Endodermal cell (in vitro differentiated cells): ENCODE measurements at regions not wholly inside any gene's neighbourhood (a gene's known extent, or its start where the extent isn't known, plus 50 kb on each side); places are given as distances from the start of the nearest gene placed in this dataset.

Experiments
- DNase-seq: peaks from one replicate; pipeline ENCODE4 v3.0.0-alpha.2; 2017
- H3K27ac ChIP-seq: 2 replicates; pipeline ENCODE4 v1.5.1; 2013; ENCODE audit warnings: mild to moderate bottlenecking, low read depth, low read length, moderate library complexity
- H3K27me3 ChIP-seq: 2 replicates; pipeline ENCODE4 v1.6.1; 2013; ENCODE audit warnings: mild to moderate bottlenecking, low read length, moderate library complexity; ENCODE audit not compliant: insufficient read depth, control insufficient read depth, poor library complexity, severe bottlenecking
- H3K36me3 ChIP-seq: 2 replicates; pipeline ENCODE4 v1.7.0; 2013; ENCODE audit warnings: mild to moderate bottlenecking, low read length, moderate library complexity; ENCODE audit not compliant: control insufficient read depth, insufficient read depth
- H3K4me1 ChIP-seq: one replicate; pipeline ENCODE4 v1.7.0; 2013; ENCODE audit warnings: low read length; ENCODE audit not compliant: control insufficient read depth, insufficient read depth
- H3K4me3 ChIP-seq: 2 replicates; pipeline ENCODE4 v1.5.1; 2013; ENCODE audit warnings: mild to moderate bottlenecking, low read length, moderate library complexity
- H3K9ac ChIP-seq: 2 replicates; pipeline ENCODE4 v1.6.1; 2013; ENCODE audit warnings: mild to moderate bottlenecking, low read length, moderate library complexity; ENCODE audit not compliant: poor library complexity, severe bottlenecking; ENCODE audit errors: extremely low read depth
- H3K9me3 ChIP-seq: 2 replicates; pipeline ENCODE4 v1.6.1; 2013; ENCODE audit warnings: mild to moderate bottlenecking, low read length, moderate library complexity; ENCODE audit not compliant: control insufficient read depth
- H3K27ac Mint-ChIP-seq: 2 replicates; pipeline ENCODE4 v1.8.0; 2020; ENCODE audit warnings: mixed read lengths
- H3K27me3 Mint-ChIP-seq: 2 replicates; pipeline ENCODE4 v1.8.0; 2021; ENCODE audit warnings: mild to moderate bottlenecking, mixed read lengths; ENCODE audit not compliant: insufficient read depth
- H3K36me3 Mint-ChIP-seq: 2 replicates; pipeline ENCODE4 v1.8.0; 2020; ENCODE audit warnings: low read depth, mixed read lengths
- H3K4me1 Mint-ChIP-seq: 2 replicates; pipeline ENCODE4 v1.8.0; 2020; ENCODE audit warnings: mixed read lengths
- H3K4me3 Mint-ChIP-seq: 2 replicates; pipeline ENCODE4 v1.8.0; 2020; ENCODE audit warnings: mild to moderate bottlenecking, moderate library complexity, mixed read lengths
- H3K9me3 Mint-ChIP-seq: 2 replicates; pipeline ENCODE4 v1.8.0; 2020; ENCODE audit warnings: mild to moderate bottlenecking, mixed read lengths
- CTCF ChIP-seq: fragments of 200-600 bp; sonication (generic); conservative IDR thresholded peaks from 2 replicates; pipeline ENCODE4 v1.5.0; 2021; ENCODE audit warnings: antibody characterized with exemption, mild to moderate bottlenecking
- WGBS, 2 experiments: methylation state at CpG; one replicate each; pipeline versions ENCODE4 v1.1.5 to v1.1.7; 2013; ENCODE audit warnings: missing lambda C conversion rate in 2 of 2, mixed read lengths in 1 of 2; ENCODE audit not compliant: insufficient coverage in 1 of 2, insufficient read length in 1 of 2; 5-methylcytosine and 5-hydroxymethylcytosine counted together

DNA sequence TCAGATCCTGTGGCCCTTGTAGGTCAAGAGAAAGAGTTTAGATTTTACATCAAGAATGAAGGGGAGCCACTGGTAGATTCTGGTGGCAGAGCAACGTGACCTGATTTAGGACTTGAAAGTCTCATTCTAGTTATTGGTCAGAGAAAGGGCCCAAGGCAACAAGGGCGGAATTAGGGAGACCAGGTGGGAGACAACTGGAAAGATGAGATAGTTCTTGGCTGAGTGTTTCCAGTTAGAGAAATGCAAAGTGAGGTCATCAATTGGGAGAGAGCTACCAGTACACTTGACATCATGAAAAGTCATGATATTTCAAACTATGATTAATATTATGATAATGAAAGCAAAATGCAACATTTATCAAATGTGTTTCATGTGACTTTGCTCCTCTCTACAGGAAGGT, 147.2 kb upstream of the FAM20A start:
- no peak for DNase-seq
- peaks cover 16% of the 10 kb centered on the region for H3K36me3 Mint-ChIP-seq
- Histone ChIP-seq H3K9ac (no peak overlapping the region), H3K4me1 (no peaks in the 10 kb centered on the region), H3K27ac (no peak overlapping the region), H3K36me3 (no peaks in the 10 kb centered on the region), H3K9me3 (peaks cover 52% of the 10 kb centered on the region), H3K4me3 (no peak overlapping the region), H3K27me3 (no peaks in the 10 kb centered on the region)
- no peak overlapping the region for H3K4me3 Mint-ChIP-seq
- H3K4me1 Mint-ChIP-seq = peaks cover 7% of the 10 kb centered on the region
- no peaks in the 10 kb centered on the region for H3K27me3 Mint-ChIP-seq
- peaks cover 35% of the 10 kb centered on the region for H3K9me3 Mint-ChIP-seq
- H3K27ac Mint-ChIP-seq = no peak overlapping the region
- WGBS, 2 experiments = 67 to 92% methylated on average over 1 to 2 of the region's 2 CpGs
- no peak for TF ChIP-seq CTCF

GRCh38 chr17:68740555-68741447, 139.6 kb upstream of the FAM20A start:
- 89 to 100% methylated on average over 1 to 8 of the region's 8 CpGs for WGBS, 2 experiments
- H3K27ac Mint-ChIP-seq = no peak overlapping the region
- no peak for DNase-seq
- H3K36me3 Mint-ChIP-seq = peaks cover 19% of the 10 kb centered on the region
- peaks cover 72% of the 10 kb centered on the region for H3K9me3 ChIP-seq
- no peaks in the 10 kb centered on the region for H3K4me1 ChIP-seq
- no peak overlapping the region for H3K4me3 Mint-ChIP-seq
- no peak overlapping the region for H3K27ac ChIP-seq
- H3K27me3 Mint-ChIP-seq = no peaks in the 10 kb centered on the region
- no peaks in the 10 kb centered on the region for H3K36me3 ChIP-seq
- H3K4me1 Mint-ChIP-seq = peaks cover 12% of the 10 kb centered on the region
- peaks cover 47% of the 10 kb centered on the region for H3K9me3 Mint-ChIP-seq
- peak; percentile 47 for TF ChIP-seq CTCF
- no peak overlapping the region for H3K9ac ChIP-seq
- H3K27me3 ChIP-seq = no peaks in the 10 kb centered on the region
- H3K4me3 ChIP-seq = no peak overlapping the region

GRCh38 chr17:68737761-68738443, 136.7 kb upstream of the FAM20A start:
- DNase-seq = no peak
- Mint-ChIP-seq H3K27me3 (no peaks in the 10 kb centered on the region), H3K9me3 (peaks cover 44% of the 10 kb centered on the region), H3K4me3 (no peak overlapping the region), H3K4me1 (peaks cover 27% of the 10 kb centered on the region), H3K27ac (no peak overlapping the region), H3K36me3 (peaks cover 11% of the 10 kb centered on the region)
- H3K4me3 ChIP-seq = no peak overlapping the region
- H3K36me3 ChIP-seq = no peaks in the 10 kb centered on the region
- 89 to 95% methylated on average over 6 of the region's 6 CpGs for WGBS, 2 experiments
- no peaks in the 10 kb centered on the region for H3K27me3 ChIP-seq
- TF ChIP-seq CTCF = no peak
- H3K9me3 ChIP-seq = peaks cover 63% of the 10 kb centered on the region
- peaks cover 7% of the 10 kb centered on the region for H3K4me1 ChIP-seq
- H3K27ac ChIP-seq = no peak overlapping the region
- H3K9ac ChIP-seq = no peak overlapping the region
